ENCODE measurements at regions not wholly inside any gene's neighbourhood (a gene's known extent, or its start where the extent isn't known, plus 50 kb on each side); places are given as distances from the start of the nearest gene placed in this dataset.

DNA sequence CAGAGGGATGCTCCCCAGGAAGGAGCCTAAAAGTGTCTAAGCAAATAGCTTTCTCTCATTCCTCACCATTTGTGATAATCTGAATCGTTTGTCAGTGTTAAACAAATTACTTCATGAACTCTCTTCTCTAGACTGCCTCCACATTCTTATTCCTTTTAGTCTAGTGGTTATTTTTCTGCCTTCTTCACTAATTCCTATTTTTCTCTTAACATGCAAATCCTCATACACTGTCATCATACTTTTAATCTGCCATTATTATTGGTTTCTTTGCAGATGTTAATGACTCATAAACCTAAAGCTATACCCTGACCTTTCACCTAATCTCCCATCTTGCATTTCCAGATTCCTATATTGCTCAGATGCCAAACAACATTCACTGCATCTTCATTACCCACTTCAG is 428.9 kb downstream of the EFNA5 start:
- H3K4me3 ChIP-seq, result no peak overlapping the region
- H3K79me2 ChIP-seq, result no peaks in the 10 kb centered on the region
- no peak for TF ChIP-seq CTCF (IDR thresholded peaks at IDR 0.05; ENCODE audit: poor library complexity)
- TF ChIP-seq EZH2 (IDR thresholded peaks at IDR 0.05; ENCODE audit: borderline replicate concordance), result no peak
- TF ChIP-seq EZH2phosphoT487 (IDR thresholded peaks at IDR 0.05; ENCODE audit: low read depth, severe bottlenecking, unreplicated experiment), result no peak
- H3K36me3 ChIP-seq (replicated peaks; ENCODE audit: insufficient read depth, low read depth), result no peaks in the 10 kb centered on the region
- no peaks in the 10 kb centered on the region for H3K9me2 ChIP-seq (replicated peaks; ENCODE audit: insufficient read depth)
- H4K20me1 ChIP-seq (ENCODE audit: insufficient read depth, poor library complexity, severe bottlenecking), result no peaks in the 10 kb centered on the region
- H3K4me1 ChIP-seq (ENCODE audit: insufficient read depth), result no peaks in the 10 kb centered on the region
- no peak overlapping the region for H2AFZ ChIP-seq
- no peak overlapping the region for H3K4me2 ChIP-seq
- WGBS (ENCODE audit: low lambda C conversion rate, missing lambda C conversion rate), result 79% methylated on average over 1 of the region's 1 CpG
- H3K9me3 ChIP-seq (ENCODE audit: low read depth), result no peaks in the 10 kb centered on the region
- no peak overlapping the region for H3K27ac ChIP-seq
- no peaks in the 10 kb centered on the region for H3K27me3 ChIP-seq
- no peak for DNase-seq (ENCODE audit: low spot score)

DNA sequence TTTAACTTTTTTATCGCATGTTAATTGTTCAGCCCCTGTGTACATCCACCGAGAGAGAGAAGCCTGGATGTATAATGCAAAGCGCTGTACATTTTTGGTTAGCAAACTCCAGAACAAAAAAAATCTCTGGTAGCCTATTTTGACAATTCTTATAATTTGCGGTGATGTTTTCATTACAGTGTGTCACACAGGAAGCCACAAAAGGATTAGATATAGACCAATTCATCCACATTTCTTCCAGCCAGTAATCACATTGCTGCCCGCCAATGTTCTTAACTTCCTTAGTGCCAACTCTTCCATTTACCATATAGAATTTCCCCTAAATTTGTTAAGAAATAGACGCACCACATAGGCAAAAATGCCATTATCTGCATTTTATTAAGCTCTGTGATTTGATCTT is 435.6 kb downstream of the EFNA5 start:
- H3K27ac ChIP-seq, result no peak overlapping the region
- H3K4me3 ChIP-seq, result no peak overlapping the region
- H3K4me2 ChIP-seq, result no peak overlapping the region
- H2AFZ ChIP-seq, result no peak overlapping the region
- H3K27me3 ChIP-seq, result no peaks in the 10 kb centered on the region
- no peaks in the 10 kb centered on the region for H3K36me3 ChIP-seq (replicated peaks; ENCODE audit: insufficient read depth, low read depth)
- no peaks in the 10 kb centered on the region for H3K79me2 ChIP-seq
- no peaks in the 10 kb centered on the region for H3K9me3 ChIP-seq (ENCODE audit: low read depth)
- 95% methylated on average over 6 of the region's 6 CpGs for WGBS (ENCODE audit: low lambda C conversion rate, missing lambda C conversion rate)
- no peak for DNase-seq (ENCODE audit: low spot score)
- no peaks in the 10 kb centered on the region for H4K20me1 ChIP-seq (ENCODE audit: insufficient read depth, poor library complexity, severe bottlenecking)
- H3K4me1 ChIP-seq (ENCODE audit: insufficient read depth), result no peaks in the 10 kb centered on the region
- TF ChIP-seq EZH2phosphoT487 (IDR thresholded peaks at IDR 0.05; ENCODE audit: low read depth, severe bottlenecking, unreplicated experiment) (no peak), CTCF (IDR thresholded peaks at IDR 0.05; ENCODE audit: poor library complexity) (no peak), EZH2 (IDR thresholded peaks at IDR 0.05; ENCODE audit: borderline replicate concordance) (no peak)
- no peaks in the 10 kb centered on the region for H3K9me2 ChIP-seq (replicated peaks; ENCODE audit: insufficient read depth)

DNA sequence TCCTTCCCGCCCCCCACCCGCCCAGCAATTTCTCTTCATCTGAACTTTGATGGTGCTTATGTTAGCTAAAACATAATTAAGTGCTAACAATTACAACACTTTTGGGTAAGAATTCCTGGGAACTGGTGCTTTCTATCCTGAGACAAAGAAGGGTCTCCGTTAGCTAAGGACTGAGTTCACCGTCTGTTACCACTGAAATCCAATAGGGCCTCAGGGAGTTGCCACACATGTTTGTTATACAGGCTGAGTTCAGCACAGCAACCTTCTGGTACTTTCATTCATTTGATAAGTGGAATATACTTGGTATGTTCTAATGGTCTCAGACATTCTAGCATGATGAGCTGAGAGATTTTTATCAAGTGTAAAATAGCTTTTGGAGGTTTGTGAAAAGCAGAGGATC is 437.9 kb downstream of the EFNA5 start:
- no peak for TF ChIP-seq EZH2phosphoT487 (IDR thresholded peaks at IDR 0.05; ENCODE audit: low read depth, severe bottlenecking, unreplicated experiment)
- no peak for TF ChIP-seq EZH2 (IDR thresholded peaks at IDR 0.05; ENCODE audit: borderline replicate concordance)
- TF ChIP-seq CTCF (IDR thresholded peaks at IDR 0.05; ENCODE audit: poor library complexity), result no peak
- Histone ChIP-seq H4K20me1 (ENCODE audit: insufficient read depth, poor library complexity, severe bottlenecking) (no peaks in the 10 kb centered on the region), H3K4me2 (no peak overlapping the region), H3K27ac (no peak overlapping the region), H3K27me3 (no peaks in the 10 kb centered on the region), H2AFZ (no peak overlapping the region), H3K79me2 (no peaks in the 10 kb centered on the region), H3K9me2 (replicated peaks; ENCODE audit: insufficient read depth) (no peaks in the 10 kb centered on the region), H3K36me3 (replicated peaks; ENCODE audit: insufficient read depth, low read depth) (no peaks in the 10 kb centered on the region), H3K4me3 (no peak overlapping the region), H3K4me1 (ENCODE audit: insufficient read depth) (no peaks in the 10 kb centered on the region), H3K9me3 (ENCODE audit: low read depth) (no peaks in the 10 kb centered on the region)
- 88% methylated on average over 4 of the region's 4 CpGs for WGBS (ENCODE audit: low lambda C conversion rate, missing lambda C conversion rate)
- DNase-seq (ENCODE audit: low spot score), result no peak

- Histone ChIP-seq H3K36me3 (replicated peaks; ENCODE audit: insufficient read depth, low read depth) (no peaks in the 10 kb centered on the region), H3K4me2 (no peak overlapping the region), H3K27ac (no peak overlapping the region), H2AFZ (no peak overlapping the region), H3K79me2 (no peaks in the 10 kb centered on the region), H3K9me2 (replicated peaks; ENCODE audit: insufficient read depth) (no peaks in the 10 kb centered on the region), H3K27me3 (no peaks in the 10 kb centered on the region), H3K4me1 (ENCODE audit: insufficient read depth) (no peaks in the 10 kb centered on the region), H3K4me3 (no peak overlapping the region), H3K9me3 (ENCODE audit: low read depth) (no peaks in the 10 kb centered on the region), H4K20me1 (ENCODE audit: insufficient read depth, poor library complexity, severe bottlenecking) (no peaks in the 10 kb centered on the region)
- DNase-seq (ENCODE audit: low spot score), result no peak
- TF ChIP-seq EZH2phosphoT487 (IDR thresholded peaks at IDR 0.05; ENCODE audit: low read depth, severe bottlenecking, unreplicated experiment), result no peak
- TF ChIP-seq CTCF (IDR thresholded peaks at IDR 0.05; ENCODE audit: poor library complexity), result no peak
- TF ChIP-seq EZH2 (IDR thresholded peaks at IDR 0.05; ENCODE audit: borderline replicate concordance), result no peak
- 57% methylated on average over 1 of the region's 1 CpG for WGBS (ENCODE audit: low lambda C conversion rate, missing lambda C conversion rate)
These were observed 438.4 kb downstream of the EFNA5 start for GRCh38 chr5:107232293-107232692.
